HCT116 (cell line): ENCODE measurements at regions not wholly inside any gene's neighbourhood (a gene's known extent, or its start where the extent isn't known, plus 50 kb on each side); places are given as distances from the start of the nearest gene placed in this dataset.

Experiments used
- ATAC-seq: fragments of 200-7000 bp; cut with Tn5 transposase; 2 replicates; pipeline ENCODE4 v1.9.1; 2020; ENCODE audit warnings: mild to moderate bottlenecking, moderate library complexity
- BruUV-seq: library from RNA; stranded (reverse); fragments of 400-500 nt; replicated peaks from 2 replicates; lab custom pipeline; 2021; lab: Mats Ljungman, UMichigan
- CTCF ChIA-PET: fragments of 300-600 bp; sonication (Branson Sonifier 250); formaldehyde crosslinking; loops from one replicate; lab custom pipeline; 2021; ENCODE audit warnings: antibody characterized with exemption; lab: Charles Lee
- POLR2A ChIA-PET: fragments of 300-600, 350-600 bp; sonication (Branson Sonifier 250); formaldehyde crosslinking; loops from one replicate; lab custom pipeline; 2021; ENCODE audit warnings: antibody characterized with exemption; lab: Charles Lee
- RAD21 ChIA-PET, 2 experiments: fragments of 300-600 bp; sonication (Branson Sonifier 250); formaldehyde crosslinking; loops; one replicate each; lab custom pipeline; 2023; ENCODE audit warnings: low total read pairs in 2 of 2; ENCODE audit not compliant: uncharacterized antibody in 2 of 2, unreplicated experiment in 2 of 2, low non-redundant PET in 1 of 2; lab: Charles Lee
- DNase-seq: peaks from one replicate; pipeline ENCODE4 v3.0.0-alpha.2; 2010; ENCODE audit warnings: low read depth, low spot score
- H2AFZ ChIP-seq: fragments of 200-600 bp; shearing (Covaris generic), sonication (generic); 2 replicates; pipeline ENCODE4 v1.6.1; 2017; ENCODE audit warnings: low read depth, mixed run types, mixed read lengths, antibody characterized with exemption, low read length; ENCODE audit not compliant: poor library complexity, severe bottlenecking
- H3K27ac ChIP-seq: 2 replicates; pipeline ENCODE4 v1.5.1; 2012; ENCODE audit warnings: low read depth, low read length
- H3K27me3 ChIP-seq: fragments of 200-600 bp; sonication (generic); 2 replicates; pipeline ENCODE4 v1.6.1; 2016; ENCODE audit warnings: mixed run types, low read length, mixed read lengths; ENCODE audit not compliant: insufficient read depth
- H3K36me3 ChIP-seq, 2 experiments: fragments of 200-500 bp in 1 of 2; fragments of 200-600 bp in 1 of 2; sonication (Bioruptor generic) in 1 of 2; sonication (generic) in 1 of 2; 2 replicates each; pipeline versions ENCODE4 v1.5.1 to v1.6.1; 2014 to 2016; ENCODE audit warnings: low read length in 2 of 2, inconsistent platforms in 1 of 2, mixed read lengths in 1 of 2, mixed run types in 1 of 2; ENCODE audit not compliant: insufficient read depth in 2 of 2, control insufficient read depth in 1 of 2
- H3K4me1 ChIP-seq, 2 experiments: fragments of 200-600 bp in 1 of 2; sonication (generic) in 1 of 2; 2 replicates each; pipeline versions ENCODE4 v1.5.1 to v1.6.1; 2012 to 2017; ENCODE audit warnings: low read length in 2 of 2, inconsistent platforms in 1 of 2, mild to moderate bottlenecking in 1 of 2, mixed read lengths in 1 of 2, mixed run types in 1 of 2, moderate library complexity in 1 of 2; ENCODE audit not compliant: insufficient read depth in 2 of 2, control insufficient read depth in 1 of 2
- H3K4me2 ChIP-seq: fragments of 200-600 bp; sonication (generic); 2 replicates; pipeline ENCODE4 v1.6.1; 2017; ENCODE audit warnings: mixed run types, low read length, mixed read lengths
- H3K4me3 ChIP-seq, 2 experiments: fragments of 200-600 bp in 1 of 2; sonication (generic) in 1 of 2; replicated peaks in 1 of 2; 2 replicates each; pipeline ENCODE4 v1.5.1; 2011 to 2016; ENCODE audit warnings: low read length in 2 of 2, control low read depth in 1 of 2, low read depth in 1 of 2, mild to moderate bottlenecking in 1 of 2, mixed read lengths in 1 of 2, mixed run types in 1 of 2
- H3K79me2 ChIP-seq: fragments of 200-600 bp; sonication (generic); 2 replicates; pipeline ENCODE4 v1.6.1; 2017; ENCODE audit warnings: mild to moderate bottlenecking, mixed run types, low read length, moderate library complexity, mixed read lengths; ENCODE audit not compliant: insufficient read depth
- H3K9ac ChIP-seq: fragments of 200-600 bp; sonication (generic); 2 replicates; pipeline ENCODE4 v1.6.1; 2016; ENCODE audit warnings: low read length, mixed read lengths
- H3K9me2 ChIP-seq: fragments of 200-600 bp; sonication (generic), shearing (Covaris generic); 2 replicates; pipeline ENCODE4 v1.6.1; 2017; ENCODE audit warnings: mixed run types, mild to moderate bottlenecking, moderate library complexity; ENCODE audit not compliant: insufficient read depth
- H3K9me3 ChIP-seq, 2 experiments: fragments of 200-500 bp in 1 of 2; fragments of 200-600 bp in 1 of 2; sonication (Bioruptor generic) in 1 of 2; sonication (generic) in 1 of 2; 2 replicates each; pipeline ENCODE4 v1.6.1; 2014 to 2017; ENCODE audit warnings: low read length in 2 of 2, mixed read lengths in 2 of 2, inconsistent platforms in 1 of 2, low read depth in 1 of 2, mild to moderate bottlenecking in 1 of 2, mixed run types in 1 of 2, moderate library complexity in 1 of 2; ENCODE audit not compliant: control insufficient read depth in 1 of 2, insufficient read depth in 1 of 2
- H4K20me1 ChIP-seq: fragments of 200-600 bp; sonication (generic), shearing (Covaris generic); 2 replicates; pipeline ENCODE4 v1.6.1; 2017; ENCODE audit warnings: mixed run types, mild to moderate bottlenecking, moderate library complexity; ENCODE audit not compliant: insufficient read depth
- ATF3 ChIP-seq: IDR thresholded peaks from 2 replicates; pipeline ENCODE4 v1.6.1; 2012
- CEBPB ChIP-seq: IDR thresholded peaks from 2 replicates; pipeline ENCODE4 v1.6.1; 2012; ENCODE audit warnings: low read depth
- EGR1 ChIP-seq: IDR thresholded peaks from 2 replicates; pipeline ENCODE4 v1.6.1; 2012; ENCODE audit warnings: low read depth
- ELF1 ChIP-seq: IDR thresholded peaks from 2 replicates; pipeline ENCODE4 v1.6.1; 2012; ENCODE audit warnings: low read depth, borderline replicate concordance
- EZH2 ChIP-seq: fragments of 200-600 bp; sonication (generic); IDR thresholded peaks from 2 replicates; pipeline ENCODE4 v1.6.1; 2017; ENCODE audit warnings: antibody characterized with exemption, mixed run types
- EZH2phosphoT487 ChIP-seq: fragments of 200-600 bp; IDR thresholded peaks from 2 replicates; pipeline ENCODE4 v1.6.1; 2018; ENCODE audit warnings: antibody characterized with exemption, borderline replicate concordance
- JUND ChIP-seq: IDR thresholded peaks from 2 replicates; pipeline ENCODE4 v1.6.1; 2012
- POLR2A ChIP-seq: IDR thresholded peaks from 2 replicates; pipeline ENCODE4 v1.7.0; 2011; ENCODE audit warnings: borderline replicate concordance; ENCODE audit not compliant: insufficient read depth, insufficient read length; ENCODE audit errors: extremely low read depth
- POLR2AphosphoS5 ChIP-seq: IDR thresholded peaks from 2 replicates; pipeline ENCODE4 v1.6.1; 2011; ENCODE audit warnings: mild to moderate bottlenecking, low read depth, low read length, moderate library complexity
- RAD21 ChIP-seq: IDR thresholded peaks from 2 replicates; pipeline ENCODE4 v1.6.1; 2012; ENCODE audit warnings: low read depth, mild to moderate bottlenecking
- REST ChIP-seq: IDR thresholded peaks from 2 replicates; pipeline ENCODE4 v1.6.1; 2012; ENCODE audit warnings: low read depth
- SIN3A ChIP-seq: IDR thresholded peaks from 2 replicates; pipeline ENCODE4 v1.6.1; 2012; ENCODE audit warnings: low read depth
- SRF ChIP-seq: IDR thresholded peaks from 2 replicates; pipeline ENCODE4 v1.6.1; 2012; ENCODE audit warnings: low read depth
- TCF7L2 ChIP-seq: IDR thresholded peaks from 2 replicates; pipeline ENCODE4 v1.7.0; 2011; ENCODE audit warnings: borderline replicate concordance, inconsistent platforms; ENCODE audit not compliant: insufficient read depth, insufficient read length; ENCODE audit errors: extremely low read depth
- YY1 ChIP-seq: IDR thresholded peaks from 2 replicates; pipeline ENCODE4 v1.6.1; 2011; ENCODE audit warnings: low read length, low read depth, moderate library complexity, mild to moderate bottlenecking; ENCODE audit not compliant: insufficient replicate concordance; ENCODE audit errors: extremely low read depth
- ZFX ChIP-seq: fragments of 450-650 bp; IDR thresholded peaks from 2 replicates; pipeline ENCODE4 v1.6.1; 2017
- ZNF274 ChIP-seq: fragments of 200-500 bp; sonication (Bioruptor generic); IDR thresholded peaks from 2 replicates; pipeline ENCODE4 v1.6.1; 2014; ENCODE audit warnings: mild to moderate bottlenecking, low read depth, low read length, inconsistent platforms
- intact Hi-C: fragments of 100-400 bp; cut with micrococcal nuclease; formaldehyde crosslinking; loops from 2 replicates; pipeline ENCODE4 v1.10.0; 2022

- intact Hi-C loops: no loop called here
- Histone ChIP-seq H3K27ac (no peak overlapping the region), H2AFZ (no peak overlapping the region), H3K4me1 (no peaks in the 10 kb centered on the region), H3K27me3 (no peaks in the 10 kb centered on the region), H3K4me3 (no peak overlapping the region), H3K79me2 (no peaks in the 10 kb centered on the region), H3K4me2 (no peak overlapping the region), H4K20me1 (no peaks in the 10 kb centered on the region), H3K9ac (no peak overlapping the region), H3K9me3 (peaks cover 8 to 10% of the 10 kb centered on the region in 2 experiments; a peak in 2 of 4 replicates), H3K36me3 (no peaks in the 10 kb centered on the region), H3K9me2 (no peaks in the 10 kb centered on the region)
- BruUV-seq: no TSS peak
- ChIA-PET CTCF (no interaction called here), POLR2A (no interaction called here), RAD21 (no interaction called here)
- no peak for DNase-seq
- no peak for TF ChIP-seq ZFX
- no peak for TF ChIP-seq CEBPB
- no peak for TF ChIP-seq EZH2phosphoT487
- TF ChIP-seq SIN3A: no peak
- no peak for TF ChIP-seq ELF1
- TF ChIP-seq EGR1: no peak
- no peak for TF ChIP-seq ATF3
- no peak for TF ChIP-seq POLR2A
- TF ChIP-seq RAD21: no peak
- TF ChIP-seq JUND: no peak
- no peak for TF ChIP-seq ZNF274
- TF ChIP-seq TCF7L2: no peak
- no peak for TF ChIP-seq POLR2AphosphoS5
- no peak for TF ChIP-seq SRF
- no peak for TF ChIP-seq EZH2
- TF ChIP-seq REST: no peak
- TF ChIP-seq YY1: no peak
- ATAC-seq: no peak
Observed at GRCh38 chr10:55227967-55228366, 426.9 kb upstream of the PCDH15 start.
